Stomach smooth muscle (tissue), 2 donors: ENCODE measurements at regions not wholly inside any gene's neighbourhood (a gene's known extent, or its start where the extent isn't known, plus 50 kb on each side); places are given as distances from the start of the nearest gene placed in this dataset.
"Not testable (repeated sequence)": the region's sequence is repeated elsewhere in the genome, so short reads cannot be mapped to it uniquely, and the experiment has no call there.

Experiments
- H3K27ac ChIP-seq: one replicate; pipeline ENCODE4 v1.7.0; 2013; ENCODE audit warnings: mild to moderate bottlenecking, low read length, inconsistent platforms
- H3K27me3 ChIP-seq, 2 donors: one replicate each; pipeline ENCODE4 v1.7.0; 2013; ENCODE audit warnings: low read length in 2 of 2; ENCODE audit not compliant: insufficient read depth in 2 of 2, control insufficient read depth in 1 of 2
- H3K36me3 ChIP-seq, 2 donors: one replicate each; pipeline ENCODE4 v1.7.0; 2013; ENCODE audit warnings: low read length in 2 of 2; ENCODE audit not compliant: control insufficient read depth in 2 of 2, insufficient read depth in 2 of 2
- H3K4me1 ChIP-seq: one replicate; pipeline ENCODE4 v1.7.0; 2013; ENCODE audit warnings: low read length; ENCODE audit not compliant: control insufficient read depth, insufficient read depth
- H3K4me3 ChIP-seq, 2 donors: one replicate each; pipeline ENCODE4 v1.7.0; 2013; ENCODE audit warnings: low read length in 2 of 2
- H3K9ac ChIP-seq, 2 donors: one replicate each; pipeline ENCODE4 v1.7.0; 2013; ENCODE audit warnings: low read length in 2 of 2, mild to moderate bottlenecking in 1 of 2
- H3K9me3 ChIP-seq, 2 donors: one replicate each; pipeline ENCODE4 v1.7.0; 2013; ENCODE audit warnings: low read length in 2 of 2; ENCODE audit not compliant: control insufficient read depth in 2 of 2
- donor health status: healthy.
- donor health status: Pancreatic carcinoma.

DNA sequence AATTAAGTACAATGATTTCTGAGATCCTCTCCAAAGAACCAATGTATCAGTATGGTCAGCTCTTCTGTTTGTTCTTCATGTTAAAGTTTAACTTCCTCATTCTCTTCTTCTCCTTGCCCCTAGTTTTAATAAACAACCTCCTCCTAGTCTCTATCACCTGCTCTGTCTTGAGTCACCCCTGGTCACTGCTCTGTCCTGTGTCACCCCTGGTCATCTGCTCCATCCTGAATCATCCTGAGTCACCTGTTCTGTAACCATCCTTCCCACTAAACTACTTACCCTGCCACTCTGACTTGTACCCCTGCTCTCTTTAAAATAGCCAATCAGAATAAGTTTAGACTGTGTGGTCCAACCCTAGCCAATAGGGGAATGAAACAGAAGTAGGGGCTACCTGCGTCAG, 100.5 kb downstream of the ALG10B start:
- no peak overlapping the region for H3K27ac ChIP-seq
- no peaks in the 10 kb centered on the region for H3K27me3 ChIP-seq

GRCh38 chr12:38424436-38424835, 107.9 kb downstream of the ALG10B start:
- H3K9me3 ChIP-seq: no peaks in the 10 kb centered on the region
- H3K9ac ChIP-seq: no peak overlapping the region
- no peak overlapping the region for H3K27ac ChIP-seq
- no peak overlapping the region for H3K4me3 ChIP-seq
- H3K36me3 ChIP-seq: no peaks in the 10 kb centered on the region
- no peaks in the 10 kb centered on the region for H3K4me1 ChIP-seq
- no peaks in the 10 kb centered on the region for H3K27me3 ChIP-seq

More for the DNA sequence above, 100.5 kb downstream of the ALG10B start:
- H3K9ac ChIP-seq: no peak overlapping the region
- H3K36me3 ChIP-seq: no peaks in the 10 kb centered on the region
- no peak overlapping the region for H3K4me3 ChIP-seq
- H3K9me3 ChIP-seq: no peaks in the 10 kb centered on the region
- H3K4me1 ChIP-seq: no peaks in the 10 kb centered on the region

DNA sequence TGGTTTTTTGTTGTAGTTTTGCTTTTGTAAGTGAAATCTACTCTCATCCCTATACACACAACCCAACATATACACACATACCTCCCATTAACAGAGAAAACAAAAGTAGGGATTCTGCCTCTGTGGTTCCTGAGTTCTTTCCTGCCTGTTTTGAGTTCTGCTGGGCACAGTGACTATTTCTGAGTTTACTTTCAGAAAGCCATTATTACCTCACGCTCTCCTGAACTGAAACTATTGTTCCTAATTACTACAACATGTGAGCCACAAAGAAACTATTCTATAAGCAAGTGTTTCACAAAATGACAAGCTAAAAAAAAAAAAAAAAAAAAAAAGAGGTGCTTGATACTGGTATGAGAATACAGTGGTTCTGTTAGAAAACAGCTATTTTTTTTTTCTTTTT, 110.9 kb downstream of the ALG10B start:
- Histone ChIP-seq H3K9ac (no peak overlapping the region), H3K4me3 (no peak overlapping the region), H3K4me1 (no peaks in the 10 kb centered on the region), H3K27ac (no peak overlapping the region), H3K36me3 (no peaks in the 10 kb centered on the region), H3K9me3 (no peaks in the 10 kb centered on the region), H3K27me3 (no peaks in the 10 kb centered on the region)

- no peak overlapping the region for H3K4me3 ChIP-seq
- no peaks in the 10 kb centered on the region for H3K27me3 ChIP-seq
- H3K4me1 ChIP-seq: no peaks in the 10 kb centered on the region
- no peaks in the 10 kb centered on the region for H3K36me3 ChIP-seq
- H3K27ac ChIP-seq: no peak overlapping the region
- H3K9ac ChIP-seq: no peak overlapping the region
- no peaks in the 10 kb centered on the region for H3K9me3 ChIP-seq
Measured at GRCh38 chr12:38431921-38432320, 115.3 kb downstream of the ALG10B start.

DNA sequence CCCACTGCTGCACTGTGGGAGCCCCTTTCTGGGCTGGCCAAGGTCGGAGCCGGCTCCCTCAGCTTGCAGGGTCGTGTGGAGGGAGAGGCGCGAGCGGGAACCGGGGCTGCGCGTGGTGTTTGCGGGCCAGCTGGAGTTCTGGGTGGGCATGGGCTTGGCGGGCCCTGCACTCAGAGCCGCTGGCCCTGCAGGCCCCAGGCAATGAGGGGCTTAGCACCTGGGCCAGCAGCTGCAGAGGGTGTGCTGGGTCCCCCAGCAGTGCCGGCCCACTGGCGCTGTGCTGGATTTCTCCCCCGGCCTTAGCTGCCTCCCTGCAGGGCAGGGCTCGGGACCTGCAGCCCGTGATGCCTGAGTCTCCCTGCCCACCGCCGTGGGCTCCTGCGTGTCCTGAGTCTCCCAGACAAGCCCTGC, 125.3 kb downstream of the ALG10B start:
- H3K36me3 ChIP-seq, H3K27me3 ChIP-seq, H3K4me1 ChIP-seq, H3K9me3 ChIP-seq, H3K9ac ChIP-seq, H3K27ac ChIP-seq, H3K4me3 ChIP-seq: not testable (repeated sequence)

GRCh38 chr12:38445040-38445439, 128.5 kb downstream of the ALG10B start:
- no peak overlapping the region for H3K27ac ChIP-seq
- no peak overlapping the region for H3K9ac ChIP-seq
- H3K36me3 ChIP-seq: no peaks in the 10 kb centered on the region

GRCh38 chr12:38448991-38449390, 132.4 kb downstream of the ALG10B start:
- no peaks in the 10 kb centered on the region for H3K27me3 ChIP-seq
- no peak overlapping the region for H3K27ac ChIP-seq
- no peak overlapping the region for H3K4me3 ChIP-seq
- no peak overlapping the region for H3K9ac ChIP-seq
- no peaks in the 10 kb centered on the region for H3K36me3 ChIP-seq
- H3K9me3 ChIP-seq: no peaks in the 10 kb centered on the region
- H3K4me1 ChIP-seq: no peaks in the 10 kb centered on the region

More at GRCh38 chr12:38445040-38445439, 128.5 kb downstream of the ALG10B start:
- no peaks in the 10 kb centered on the region for H3K27me3 ChIP-seq
- no peaks in the 10 kb centered on the region for H3K4me1 ChIP-seq
- no peaks in the 10 kb centered on the region for H3K9me3 ChIP-seq
- no peak overlapping the region for H3K4me3 ChIP-seq

GRCh38 chr12:38456537-38457120, 140.1 kb downstream of the ALG10B start:
- no peaks in the 10 kb centered on the region for H3K9me3 ChIP-seq
- no peak overlapping the region for H3K4me3 ChIP-seq

DNA sequence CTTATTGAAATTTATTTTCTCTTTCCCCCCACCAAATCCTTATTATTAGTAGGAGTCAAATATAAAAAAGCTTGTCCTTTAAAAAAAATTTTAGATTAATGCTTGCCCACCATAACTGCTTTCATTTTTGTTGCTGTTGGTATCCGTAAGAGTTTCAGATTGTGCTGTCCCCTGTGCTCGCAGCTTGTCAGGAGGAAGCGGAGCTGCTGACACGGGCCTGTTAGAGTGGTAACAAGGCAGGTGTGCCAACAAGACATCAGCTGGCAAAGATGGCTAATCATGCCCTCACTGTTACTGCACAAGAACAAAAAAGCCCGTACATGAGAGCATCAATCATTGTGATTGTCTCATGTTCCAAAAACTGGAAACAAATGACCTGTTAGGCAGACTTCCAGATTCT, 148.4 kb downstream of the ALG10B start:
- H3K4me3 ChIP-seq: no peak overlapping the region
- no peaks in the 10 kb centered on the region for H3K27me3 ChIP-seq
- no peaks in the 10 kb centered on the region for H3K36me3 ChIP-seq
- H3K9me3 ChIP-seq: no peaks in the 10 kb centered on the region
- no peak overlapping the region for H3K9ac ChIP-seq
- H3K4me1 ChIP-seq: no peaks in the 10 kb centered on the region
- H3K27ac ChIP-seq: no peak overlapping the region

More at GRCh38 chr12:38456537-38457120, 140.1 kb downstream of the ALG10B start:
- no peaks in the 10 kb centered on the region for H3K4me1 ChIP-seq
- H3K27ac ChIP-seq: no peak overlapping the region
- no peak overlapping the region for H3K9ac ChIP-seq
- no peaks in the 10 kb centered on the region for H3K27me3 ChIP-seq
- H3K36me3 ChIP-seq: no peaks in the 10 kb centered on the region

DNA sequence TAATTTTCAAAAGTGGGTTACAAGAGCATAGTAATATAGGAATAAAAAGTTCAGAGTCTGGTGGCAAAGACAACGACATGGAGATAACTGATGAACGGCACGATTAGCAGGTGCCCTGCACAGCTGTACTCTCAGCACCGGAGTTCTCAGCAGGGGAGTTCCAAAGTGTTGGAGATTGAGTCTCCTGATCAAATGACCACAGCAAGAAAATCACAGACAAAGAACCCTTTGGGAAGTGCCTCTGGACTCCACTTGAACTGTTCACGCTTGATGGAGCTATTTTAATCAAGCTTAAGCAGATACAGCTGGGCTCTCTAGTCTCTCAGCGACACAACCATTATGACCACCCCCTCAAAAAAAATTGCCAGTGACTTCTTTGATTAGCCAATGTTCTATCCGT, 153.1 kb downstream of the ALG10B start:
- no peaks in the 10 kb centered on the region for H3K36me3 ChIP-seq
- no peaks in the 10 kb centered on the region for H3K27me3 ChIP-seq
- H3K27ac ChIP-seq: no peak overlapping the region
- no peak overlapping the region for H3K9ac ChIP-seq
- peaks cover 0 to 2% of the 10 kb centered on the region in 2 donors for H3K9me3 ChIP-seq
- H3K4me3 ChIP-seq: no peak overlapping the region
- no peaks in the 10 kb centered on the region for H3K4me1 ChIP-seq

GRCh38 chr12:38477340-38478090, 160.9 kb downstream of the ALG10B start:
- H3K4me1 ChIP-seq: no peaks in the 10 kb centered on the region
- H3K4me3 ChIP-seq: no peak overlapping the region
- H3K27me3 ChIP-seq: no peaks in the 10 kb centered on the region
- H3K9ac ChIP-seq: no peak overlapping the region
- peaks cover 0 to 2% of the 10 kb centered on the region in 2 donors for H3K9me3 ChIP-seq
- H3K36me3 ChIP-seq: no peaks in the 10 kb centered on the region
- H3K27ac ChIP-seq: no peak overlapping the region
